ENCODE measurements at regions not wholly inside any gene's neighbourhood (a gene's known extent, or its start where the extent isn't known, plus 50 kb on each side); places are given as distances from the start of the nearest gene placed in this dataset.

- TF ChIP-seq CTCF (conservative IDR thresholded peaks at IDR 0.05): no peak
- TF ChIP-seq EZH2 (IDR thresholded peaks at IDR 0.05; ENCODE audit: low read depth): no peak
These were observed 71.2 kb upstream of the ODC1 start for GRCh38 chr2:10519394-10519740.
